Breast epithelium (tissue), 3 donors: ENCODE measurements at regions not wholly inside any gene's neighbourhood (a gene's known extent, or its start where the extent isn't known, plus 50 kb on each side); places are given as distances from the start of the nearest gene placed in this dataset.

Experiments used
- CTCF ChIP-seq, 3 donors: fragments of 450-650 bp; IDR thresholded peaks; one replicate each; pipeline ENCODE4 v1.5.1; 2016 to 2017; ENCODE audit warnings: antibody characterized with exemption in 3 of 3, mild to moderate bottlenecking in 3 of 3, moderate library complexity in 3 of 3
- POLR2A ChIP-seq: fragments of 450-650 bp; IDR thresholded peaks from one replicate; pipeline ENCODE4 v1.6.1; 2016; ENCODE audit warnings: antibody characterized with exemption, mild to moderate bottlenecking, moderate library complexity

GRCh38 chr9:29659014-29659413 lies 2085.7 kb upstream of the C9orf72 start:
- TF ChIP-seq CTCF (IDR thresholded peaks at IDR 0.05): no peak
- TF ChIP-seq POLR2A: no peak
